Nephron progenitor cell (in vitro differentiated cells): ENCODE measurements at regions not wholly inside any gene's neighbourhood (a gene's known extent, or its start where the extent isn't known, plus 50 kb on each side); places are given as distances from the start of the nearest gene placed in this dataset.

Experiments
- DNase-seq: peaks from one replicate; pipeline ENCODE4 v3.0.0; 2021
- H3K27ac Mint-ChIP-seq: 2 replicates; pipeline ENCODE4 v1.8.0; 2021; ENCODE audit warnings: mild to moderate bottlenecking, moderate library complexity, mixed read lengths
- H3K27me3 Mint-ChIP-seq: 2 replicates; pipeline ENCODE4 v1.8.0; 2021; ENCODE audit warnings: mild to moderate bottlenecking, low read depth, mixed read lengths; ENCODE audit not compliant: poor library complexity
- H3K36me3 Mint-ChIP-seq: 2 replicates; pipeline ENCODE4 v1.8.0; 2021; ENCODE audit warnings: low read depth, mixed read lengths
- H3K4me1 Mint-ChIP-seq: 2 replicates; pipeline ENCODE4 v1.8.0; 2021; ENCODE audit warnings: mixed read lengths
- H3K4me3 Mint-ChIP-seq: 2 replicates; pipeline ENCODE4 v1.8.0; 2021; ENCODE audit warnings: mild to moderate bottlenecking, moderate library complexity, mixed read lengths
- H3K9me3 Mint-ChIP-seq: 2 replicates; pipeline ENCODE4 v1.8.0; 2021; ENCODE audit warnings: mild to moderate bottlenecking, moderate library complexity, mixed read lengths
- CTCF ChIP-seq: fragments of 200-600 bp; sonication (generic); IDR thresholded peaks from 2 replicates; pipeline ENCODE4 v1.5.0; 2021; ENCODE audit warnings: antibody characterized with exemption

- Mint-ChIP-seq H3K27me3 (peaks cover 20% of the 10 kb centered on the region), H3K4me3 (no peak overlapping the region), H3K27ac (no peak overlapping the region), H3K36me3 (no peaks in the 10 kb centered on the region), H3K4me1 (peaks cover 42% of the 10 kb centered on the region), H3K9me3 (peaks cover 10% of the 10 kb centered on the region)
- TF ChIP-seq CTCF, result no peak
- no peak for DNase-seq
These were observed 62.2 kb upstream of the DIO3 start for GRCh38 chr14:101499080-101499479.

GRCh38 chr14:101499513-101499912, 61.8 kb upstream of the DIO3 start:
- DNase-seq, result no peak
- Mint-ChIP-seq H3K4me3 (no peak overlapping the region), H3K27me3 (peaks cover 20% of the 10 kb centered on the region), H3K27ac (no peak overlapping the region), H3K4me1 (peaks cover 45% of the 10 kb centered on the region), H3K36me3 (no peaks in the 10 kb centered on the region), H3K9me3 (peaks cover 6% of the 10 kb centered on the region)
- no peak for TF ChIP-seq CTCF

- H3K36me3 Mint-ChIP-seq, result no peaks in the 10 kb centered on the region
- H3K27ac Mint-ChIP-seq, result no peak overlapping the region
- peaks cover 47% of the 10 kb centered on the region for H3K4me1 Mint-ChIP-seq
- H3K4me3 Mint-ChIP-seq, result no peak overlapping the region
- peaks cover 17% of the 10 kb centered on the region for H3K27me3 Mint-ChIP-seq
- H3K9me3 Mint-ChIP-seq, result peaks cover 3% of the 10 kb centered on the region
- no peak for TF ChIP-seq CTCF
- DNase-seq, result no peak
These were observed 61.2 kb upstream of the DIO3 start for GRCh38 chr14:101500061-101500460.

- peaks cover 15% of the 10 kb centered on the region for H3K27me3 Mint-ChIP-seq
- H3K9me3 Mint-ChIP-seq, result no peaks in the 10 kb centered on the region
These were observed 60.6 kb upstream of the DIO3 start for GRCh38 chr14:101500681-101501080.

GRCh38 chr14:101501341-101501740, 60.0 kb upstream of the DIO3 start:
- H3K27me3 Mint-ChIP-seq, result peaks cover 15% of the 10 kb centered on the region
- no peaks in the 10 kb centered on the region for H3K36me3 Mint-ChIP-seq
- peaks cover 50% of the 10 kb centered on the region for H3K4me1 Mint-ChIP-seq
- H3K4me3 Mint-ChIP-seq, result peak overlapping the region; percentile 52
- no peak for TF ChIP-seq CTCF
- peak overlapping the region; percentile 9 for H3K27ac Mint-ChIP-seq
- no peaks in the 10 kb centered on the region for H3K9me3 Mint-ChIP-seq
- DNase-seq, result no peak

More at GRCh38 chr14:101500681-101501080, 60.6 kb upstream of the DIO3 start:
- no peak overlapping the region for H3K27ac Mint-ChIP-seq
- DNase-seq, result no peak
- TF ChIP-seq CTCF, result no peak
- no peaks in the 10 kb centered on the region for H3K36me3 Mint-ChIP-seq
- H3K4me3 Mint-ChIP-seq, result no peak overlapping the region
- H3K4me1 Mint-ChIP-seq, result peaks cover 50% of the 10 kb centered on the region

GRCh38 chr14:101501858-101502615, 59.3 kb upstream of the DIO3 start:
- no peaks in the 10 kb centered on the region for H3K36me3 Mint-ChIP-seq
- no peaks in the 10 kb centered on the region for H3K9me3 Mint-ChIP-seq
- H3K4me1 Mint-ChIP-seq, result peaks cover 50% of the 10 kb centered on the region
- peaks cover 12% of the 10 kb centered on the region for H3K27me3 Mint-ChIP-seq
- no peak overlapping the region for H3K27ac Mint-ChIP-seq
- H3K4me3 Mint-ChIP-seq, result no peak overlapping the region
- no peak for DNase-seq
- TF ChIP-seq CTCF, result no peak
